Tibial nerve (tissue), 4 donors: ENCODE measurements at regions not wholly inside any gene's neighbourhood (a gene's known extent, or its start where the extent isn't known, plus 50 kb on each side); places are given as distances from the start of the nearest gene placed in this dataset.
A peak's percentile ranks its signal among the peaks of the same experiment; 100 is the strongest.

ENCODE experiments used
- DNase-seq, 2 donors: peaks; one replicate each; pipeline ENCODE4 v3.0.0-alpha.2; 2019; ENCODE audit warnings: low spot score in 2 of 2
- H3K27ac ChIP-seq, 4 donors: fragments of 200-600 bp; sonication (generic) in 3 of 4; one replicate each; pipeline ENCODE4 v1.5.1; 2017 to 2019; ENCODE audit warnings: mild to moderate bottlenecking in 1 of 4
- H3K27me3 ChIP-seq, 2 donors: fragments of 200-600 bp; sonication (generic) in 1 of 2; one replicate each; pipeline versions ENCODE4 v1.5.1 to v1.6.0; 2017 to 2019
- H3K36me3 ChIP-seq, 3 donors: fragments of 200-600 bp; sonication (generic); one replicate each; pipeline ENCODE4 v1.5.1; 2018 to 2019
- H3K4me1 ChIP-seq, 4 donors: fragments of 200-600 bp; sonication (generic) in 3 of 4; one replicate each; pipeline ENCODE4 v1.5.1; 2017 to 2019
- H3K4me3 ChIP-seq, 4 donors: fragments of 200-600 bp; sonication (generic) in 3 of 4; one replicate each; pipeline ENCODE4 v1.5.1; 2017 to 2019; ENCODE audit warnings: mild to moderate bottlenecking in 1 of 4, moderate library complexity in 1 of 4
- H3K9me3 ChIP-seq, 4 donors: fragments of 200-600 bp; sonication (generic) in 3 of 4; one replicate each; pipeline ENCODE4 v1.5.1; 2017 to 2019
- CTCF ChIP-seq, 5 experiments: fragments of 200-600 bp in 3 of 5; fragments of 450-650 bp in 2 of 5; sonication (generic) in 3 of 5; IDR thresholded peaks; one replicate each; pipeline ENCODE4 v1.5.1; 2016 to 2019; ENCODE audit warnings: antibody characterized with exemption in 5 of 5, mild to moderate bottlenecking in 3 of 5, moderate library complexity in 2 of 5
- EP300 ChIP-seq, 2 donors: sonication (generic); formaldehyde crosslinking; IDR thresholded peaks; one replicate each; pipeline ENCODE4 v1.6.1; 2017; ENCODE audit warnings: antibody characterized with exemption in 2 of 2, mild to moderate bottlenecking in 1 of 2
- POLR2A ChIP-seq, 2 donors: fragments of 450-650 bp; IDR thresholded peaks; one replicate each; pipeline ENCODE4 v1.6.1; 2017; ENCODE audit warnings: antibody characterized with exemption in 2 of 2, mild to moderate bottlenecking in 2 of 2, moderate library complexity in 2 of 2
- WGBS, 2 donors: methylation state at CpG; one replicate each; pipeline ENCODE4 v1.1.5; 2018; 5-methylcytosine and 5-hydroxymethylcytosine counted together

DNA sequence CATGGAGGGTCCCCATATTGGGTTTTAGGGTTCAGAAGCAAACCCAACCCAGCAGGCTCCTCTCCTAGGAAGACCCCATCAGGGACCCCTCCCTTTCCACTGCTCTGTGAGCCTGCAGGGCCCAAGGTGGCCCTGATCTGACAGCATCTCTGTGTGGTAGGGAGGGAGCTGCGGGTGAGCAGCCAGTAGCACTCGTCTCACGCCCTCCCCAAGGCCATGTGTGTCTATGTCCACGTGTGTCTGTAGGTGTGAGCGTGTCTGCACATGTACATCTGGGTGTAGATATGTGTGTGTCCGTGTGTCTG lies 103.5 kb upstream of the FAM20C start:
- H3K36me3 ChIP-seq, result no peaks in the 10 kb centered on the region
- H3K4me3 ChIP-seq, result no peak overlapping the region
- DNase-seq, result no peak
- H3K9me3 ChIP-seq, result no peaks in the 10 kb centered on the region
- H3K27me3 ChIP-seq, result no peaks in the 10 kb centered on the region
- WGBS, 2 donors, result 90 to 94% methylated on average over 6 of the region's 6 CpGs
- H3K27ac ChIP-seq, result peak overlapping the region in 2 of 4 donors; percentile 61 to 73
- H3K4me1 ChIP-seq, result peaks cover 0 to 71% (median 27%) of the 10 kb centered on the region in 4 donors
- TF ChIP-seq EP300 (IDR thresholded peaks at IDR 0.05), result no peak
- TF ChIP-seq POLR2A (IDR thresholded peaks at IDR 0.05), result no peak
- no peak for TF ChIP-seq CTCF (IDR thresholded peaks at IDR 0.05)

DNA sequence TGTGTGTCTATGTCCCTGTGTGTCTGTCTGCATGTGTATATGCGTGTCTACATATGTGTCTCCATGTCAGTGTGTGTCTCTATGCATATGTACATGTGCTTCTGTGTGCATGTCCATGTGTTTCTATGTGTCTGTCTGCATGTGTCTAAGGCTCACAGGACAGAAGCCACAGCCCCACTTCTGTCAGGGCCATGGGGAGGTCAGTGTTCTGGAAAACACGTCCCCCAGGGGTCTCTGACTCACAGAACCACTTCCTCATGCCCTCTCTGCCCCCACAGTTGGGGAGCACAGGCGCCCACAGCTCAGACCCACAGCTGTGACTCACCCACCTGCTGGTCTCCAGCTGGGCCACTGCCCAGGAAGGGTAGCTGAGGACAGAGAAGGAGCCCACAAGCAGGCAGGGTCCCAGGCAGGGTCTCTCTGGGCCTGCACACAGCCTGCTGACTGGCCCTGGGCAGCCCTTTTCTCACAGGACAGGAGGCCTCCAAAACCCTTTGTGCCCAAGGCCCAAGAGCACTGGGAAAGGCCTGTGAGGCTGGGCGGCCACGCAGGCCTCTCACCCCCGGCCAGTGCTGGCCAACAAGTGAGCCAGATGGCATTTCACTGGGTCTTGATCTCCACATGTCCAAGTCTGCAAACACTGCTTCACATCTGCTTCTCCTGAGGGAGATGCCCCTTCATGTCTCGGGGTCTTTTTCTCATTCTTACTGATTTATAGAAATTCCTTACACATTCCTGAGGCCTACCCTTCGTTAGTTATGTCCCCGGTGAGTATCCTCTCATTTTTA lies 102.9 kb upstream of the FAM20C start:
- no peaks in the 10 kb centered on the region for H3K27me3 ChIP-seq
- no peak overlapping the region for H3K4me3 ChIP-seq
- H3K27ac ChIP-seq, result peak overlapping the region in 3 of 4 donors; percentile 55 to 73 (median 61)
- WGBS, 2 donors, result 45 to 55% methylated on average over 9 of the region's 9 CpGs
- DNase-seq, result peak in 1 of 2 donors; percentile 41
- TF ChIP-seq CTCF (IDR thresholded peaks at IDR 0.05) (no peak), EP300 (IDR thresholded peaks at IDR 0.05) (peak in 1 of 2 donors; percentile 25), POLR2A (IDR thresholded peaks at IDR 0.05) (no peak)
- H3K4me1 ChIP-seq, result peaks cover 0 to 65% (median 27%) of the 10 kb centered on the region in 4 donors
- H3K9me3 ChIP-seq, result no peaks in the 10 kb centered on the region
- no peaks in the 10 kb centered on the region for H3K36me3 ChIP-seq

DNA sequence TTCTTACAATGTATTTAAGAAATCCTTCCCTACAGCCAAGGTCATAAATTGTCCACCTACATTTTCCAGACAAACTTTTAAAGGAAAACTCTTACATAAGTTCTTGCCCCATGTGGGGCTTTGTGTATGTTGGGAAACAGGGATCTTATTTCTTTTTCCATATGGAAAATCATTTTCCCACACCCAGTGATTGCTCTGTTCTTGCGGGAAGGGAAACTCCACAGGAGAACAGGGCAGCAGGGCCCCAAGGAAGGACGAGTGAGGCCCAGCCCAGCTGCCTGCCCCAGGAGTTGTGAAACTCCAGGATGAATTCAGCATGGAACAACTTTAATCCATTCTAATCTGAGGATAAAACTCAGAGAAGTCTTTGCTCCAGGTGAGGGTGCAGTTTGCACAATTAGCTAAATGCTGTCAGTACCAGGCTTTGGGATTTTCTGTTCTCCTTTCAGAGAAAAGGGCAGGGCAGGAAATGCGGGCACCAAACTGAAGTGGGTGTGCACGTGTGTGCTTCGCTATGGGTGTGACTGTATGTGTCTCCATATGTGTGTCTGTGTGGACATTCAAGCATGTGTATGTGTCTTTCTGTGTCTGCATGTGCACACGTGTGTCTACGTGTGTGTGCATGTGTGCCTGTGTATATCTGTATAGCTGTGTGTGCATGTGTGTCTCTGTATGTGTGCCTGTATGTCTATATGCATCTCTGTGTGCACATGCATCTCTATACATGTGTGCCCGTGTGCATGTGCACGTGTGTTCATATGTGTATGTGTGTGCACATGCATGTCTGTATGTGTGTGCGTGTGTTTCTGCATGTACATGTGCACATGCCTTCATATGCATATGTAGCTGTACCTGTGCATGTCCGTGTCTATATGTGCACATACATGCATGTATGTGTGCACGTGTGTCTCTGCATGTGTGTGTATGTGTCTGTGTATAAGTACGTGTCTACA lies 102.0 kb upstream of the FAM20C start:
- DNase-seq, result no peak
- Histone ChIP-seq H3K27ac (peak overlapping the region in 3 of 4 donors; percentile 55 to 73 (median 61)), H3K4me3 (no peak overlapping the region), H3K36me3 (no peaks in the 10 kb centered on the region), H3K27me3 (no peaks in the 10 kb centered on the region), H3K4me1 (peaks cover 0 to 56% (median 27%) of the 10 kb centered on the region in 4 donors), H3K9me3 (no peaks in the 10 kb centered on the region)
- 78 to 82% methylated on average over 13 of the region's 13 CpGs for WGBS, 2 donors
- TF ChIP-seq EP300 (IDR thresholded peaks at IDR 0.05) (no peak), CTCF (IDR thresholded peaks at IDR 0.05) (no peak), POLR2A (IDR thresholded peaks at IDR 0.05) (no peak)

GRCh38 chr7:91396-92175 lies 100.8 kb upstream of the FAM20C start:
- no peak overlapping the region for H3K27ac ChIP-seq
- TF ChIP-seq EP300 (IDR thresholded peaks at IDR 0.05), result no peak
- TF ChIP-seq POLR2A (IDR thresholded peaks at IDR 0.05), result no peak
- peaks cover 0 to 44% (median 25%) of the 10 kb centered on the region in 4 donors for H3K4me1 ChIP-seq
- DNase-seq, result no peak
- no peak overlapping the region for H3K4me3 ChIP-seq
- H3K9me3 ChIP-seq, result no peaks in the 10 kb centered on the region
- no peaks in the 10 kb centered on the region for H3K27me3 ChIP-seq
- WGBS, 2 donors, result 90% methylated on average over 15 to 18 of the region's 18 CpGs
- H3K36me3 ChIP-seq, result no peaks in the 10 kb centered on the region

DNA sequence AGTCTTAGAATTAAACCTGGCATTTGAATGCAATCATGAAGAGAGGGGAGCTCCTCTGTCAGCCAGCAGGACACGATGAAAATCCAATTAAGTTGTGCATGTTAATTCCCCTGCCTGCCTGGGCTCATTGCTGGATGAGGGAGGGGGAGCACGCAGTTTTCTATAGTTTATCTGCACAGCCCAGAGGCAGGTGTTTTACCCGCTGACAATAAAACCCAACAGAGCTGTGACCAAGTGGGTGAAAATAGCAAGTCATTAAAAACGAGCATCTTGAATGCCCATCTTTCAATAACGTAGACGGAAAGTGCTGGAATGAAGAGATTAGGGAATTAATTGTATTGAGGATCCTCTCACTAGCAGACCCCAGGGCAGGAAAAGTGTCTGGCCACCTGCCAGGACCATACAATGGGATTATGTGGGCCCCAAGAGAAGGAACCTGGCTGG lies 100.1 kb upstream of the FAM20C start:
- H3K27me3 ChIP-seq, result no peaks in the 10 kb centered on the region
- no peak overlapping the region for H3K27ac ChIP-seq
- no peaks in the 10 kb centered on the region for H3K9me3 ChIP-seq
- DNase-seq, result no peak
- 55 to 71% methylated on average over 6 of the region's 6 CpGs for WGBS, 2 donors
- H3K36me3 ChIP-seq, result no peaks in the 10 kb centered on the region
- H3K4me3 ChIP-seq, result no peak overlapping the region
- TF ChIP-seq CTCF (IDR thresholded peaks at IDR 0.05) (no peak), POLR2A (IDR thresholded peaks at IDR 0.05) (no peak)
- peaks cover 0 to 37% (median 23%) of the 10 kb centered on the region in 4 donors for H3K4me1 ChIP-seq
